ENCODE measurements at regions not wholly inside any gene's neighbourhood (a gene's known extent, or its start where the extent isn't known, plus 50 kb on each side); places are given as distances from the start of the nearest gene placed in this dataset.
A peak's percentile ranks its signal among the peaks of the same experiment; 100 is the strongest.

- Mint-ChIP-seq H3K27ac (ENCODE audit: unreplicated experiment) (no peak overlapping the region), H3K27me3 (ENCODE audit: unreplicated experiment) (no peaks in the 10 kb centered on the region), H3K36me3 (ENCODE audit: unreplicated experiment) (no peaks in the 10 kb centered on the region), H3K4me1 (ENCODE audit: unreplicated experiment) (no peaks in the 10 kb centered on the region), H3K4me3 (ENCODE audit: unreplicated experiment) (no peak overlapping the region), H3K9me3 (ENCODE audit: unreplicated experiment) (no peaks in the 10 kb centered on the region)
- no peak for DNase-seq (ENCODE audit: extremely low spot score, unreplicated experiment)
- no peak for TF ChIP-seq CTCF (IDR thresholded peaks at IDR 0.05)
These were observed 52.2 kb upstream of the C10orf90 start for GRCh38 chr10:126722726-126723125.

GRCh38 chr10:126723226-126723625 lies 52.7 kb upstream of the C10orf90 start:
- Mint-ChIP-seq H3K27me3 (ENCODE audit: unreplicated experiment) (no peaks in the 10 kb centered on the region), H3K4me1 (ENCODE audit: unreplicated experiment) (no peaks in the 10 kb centered on the region), H3K36me3 (ENCODE audit: unreplicated experiment) (no peaks in the 10 kb centered on the region), H3K27ac (ENCODE audit: unreplicated experiment) (no peak overlapping the region), H3K9me3 (ENCODE audit: unreplicated experiment) (no peaks in the 10 kb centered on the region), H3K4me3 (ENCODE audit: unreplicated experiment) (no peak overlapping the region)
- TF ChIP-seq CTCF (IDR thresholded peaks at IDR 0.05): no peak
- DNase-seq (ENCODE audit: extremely low spot score, unreplicated experiment): no peak

- Mint-ChIP-seq H3K27me3 (ENCODE audit: unreplicated experiment) (peaks cover 6% of the 10 kb centered on the region), H3K4me3 (ENCODE audit: unreplicated experiment) (no peak overlapping the region), H3K9me3 (ENCODE audit: unreplicated experiment) (no peaks in the 10 kb centered on the region), H3K36me3 (ENCODE audit: unreplicated experiment) (no peaks in the 10 kb centered on the region), H3K27ac (ENCODE audit: unreplicated experiment) (no peak overlapping the region), H3K4me1 (ENCODE audit: unreplicated experiment) (no peaks in the 10 kb centered on the region)
- DNase-seq (ENCODE audit: extremely low spot score, unreplicated experiment): peak; percentile 53
- TF ChIP-seq CTCF (IDR thresholded peaks at IDR 0.05): no peak
These were observed 58.9 kb upstream of the C10orf90 start for GRCh38 chr10:126729314-126729870.

GRCh38 chr10:126730856-126731609 lies 60.5 kb upstream of the C10orf90 start:
- H3K27me3 Mint-ChIP-seq (ENCODE audit: unreplicated experiment): peaks cover 6% of the 10 kb centered on the region
- no peaks in the 10 kb centered on the region for H3K4me1 Mint-ChIP-seq (ENCODE audit: unreplicated experiment)
- no peaks in the 10 kb centered on the region for H3K9me3 Mint-ChIP-seq (ENCODE audit: unreplicated experiment)
- no peak for TF ChIP-seq CTCF (IDR thresholded peaks at IDR 0.05)
- H3K4me3 Mint-ChIP-seq (ENCODE audit: unreplicated experiment): no peak overlapping the region
- no peak overlapping the region for H3K27ac Mint-ChIP-seq (ENCODE audit: unreplicated experiment)
- H3K36me3 Mint-ChIP-seq (ENCODE audit: unreplicated experiment): no peaks in the 10 kb centered on the region
- DNase-seq (ENCODE audit: extremely low spot score, unreplicated experiment): no peak

GRCh38 chr10:126731610-126731990 lies 61.1 kb upstream of the C10orf90 start:
- Mint-ChIP-seq H3K27me3 (ENCODE audit: unreplicated experiment) (peaks cover 6% of the 10 kb centered on the region), H3K4me3 (ENCODE audit: unreplicated experiment) (no peak overlapping the region), H3K4me1 (ENCODE audit: unreplicated experiment) (no peaks in the 10 kb centered on the region), H3K27ac (ENCODE audit: unreplicated experiment) (no peak overlapping the region), H3K36me3 (ENCODE audit: unreplicated experiment) (no peaks in the 10 kb centered on the region), H3K9me3 (ENCODE audit: unreplicated experiment) (no peaks in the 10 kb centered on the region)
- no peak for DNase-seq (ENCODE audit: extremely low spot score, unreplicated experiment)
- TF ChIP-seq CTCF (IDR thresholded peaks at IDR 0.05): no peak
